ENCODE measurements at regions not wholly inside any gene's neighbourhood (a gene's known extent, or its start where the extent isn't known, plus 50 kb on each side); places are given as distances from the start of the nearest gene placed in this dataset.

DNA sequence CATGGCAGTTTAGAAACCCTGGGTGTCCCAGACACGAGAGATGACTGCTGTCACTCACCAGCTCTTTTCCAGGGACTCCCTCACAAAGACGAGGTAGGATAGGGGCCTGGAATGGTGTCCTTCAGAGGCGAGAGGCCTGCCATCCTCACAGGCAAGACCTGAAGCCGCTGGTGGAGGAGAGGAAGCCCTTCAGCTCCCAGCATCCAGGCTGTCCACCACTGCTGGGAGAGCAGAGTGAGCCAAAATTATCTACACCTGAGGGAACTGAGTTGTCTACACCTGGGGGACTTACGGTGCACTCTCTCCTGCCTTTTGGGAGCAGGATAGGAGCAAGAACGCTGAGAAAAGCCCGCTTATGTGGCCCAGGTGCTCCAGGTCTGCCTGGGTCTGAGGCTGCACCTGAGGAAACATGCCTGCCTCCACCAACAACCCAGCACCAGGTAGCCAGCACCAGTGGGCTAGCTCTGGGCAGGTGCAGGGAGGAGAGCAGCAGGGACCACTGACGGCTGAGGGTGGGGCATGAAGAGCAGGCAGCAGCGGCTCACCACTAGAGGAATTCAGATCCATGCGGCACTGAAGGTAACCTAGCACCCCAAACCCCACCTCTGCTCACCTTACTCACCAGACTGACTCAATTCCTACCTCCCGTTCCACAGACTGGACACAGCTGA is 357.2 kb downstream of the SH2D4B start:
- Mint-ChIP-seq H3K4me3 (no peak overlapping the region), H3K36me3 (no peaks in the 10 kb centered on the region), H3K4me1 (ENCODE audit: unreplicated experiment) (no peaks in the 10 kb centered on the region), H3K27me3 (peaks cover 11% of the 10 kb centered on the region), H3K27ac (no peak overlapping the region), H3K9me3 (no peaks in the 10 kb centered on the region)
- DNase-seq (ENCODE audit: extremely low spot score, unreplicated experiment): no peak
- TF ChIP-seq CTCF (conservative IDR thresholded peaks at IDR 0.05): no peak

DNA sequence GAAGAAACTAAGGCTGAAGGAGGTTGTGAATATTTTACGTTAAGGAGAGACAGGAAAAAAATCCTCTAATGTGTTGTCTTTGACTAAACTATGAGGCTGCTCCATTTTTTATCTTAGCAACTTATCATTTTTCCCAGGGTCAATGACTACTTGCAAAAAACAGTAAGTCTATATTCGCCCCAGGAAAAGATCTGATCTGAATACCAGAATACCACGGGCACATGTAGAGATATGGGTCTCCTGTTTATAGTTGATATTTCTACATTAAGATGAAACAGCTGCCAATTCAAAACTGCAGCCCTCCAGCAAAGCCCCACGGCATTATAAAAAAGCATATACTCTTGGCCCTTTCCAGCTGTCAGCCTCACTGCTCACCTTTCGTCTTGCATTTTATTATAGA is 358.4 kb downstream of the SH2D4B start:
- no peaks in the 10 kb centered on the region for H3K36me3 Mint-ChIP-seq
- H3K4me3 Mint-ChIP-seq: no peak overlapping the region
- no peak overlapping the region for H3K27ac Mint-ChIP-seq
- H3K27me3 Mint-ChIP-seq: peaks cover 8% of the 10 kb centered on the region
- no peaks in the 10 kb centered on the region for H3K9me3 Mint-ChIP-seq
- TF ChIP-seq CTCF (conservative IDR thresholded peaks at IDR 0.05): no peak
- no peaks in the 10 kb centered on the region for H3K4me1 Mint-ChIP-seq (ENCODE audit: unreplicated experiment)
- DNase-seq (ENCODE audit: extremely low spot score, unreplicated experiment): no peak

GRCh38 chr10:80896959-80897358 is 359.3 kb downstream of the SH2D4B start:
- Mint-ChIP-seq H3K4me3 (no peak overlapping the region), H3K9me3 (no peaks in the 10 kb centered on the region)

DNA sequence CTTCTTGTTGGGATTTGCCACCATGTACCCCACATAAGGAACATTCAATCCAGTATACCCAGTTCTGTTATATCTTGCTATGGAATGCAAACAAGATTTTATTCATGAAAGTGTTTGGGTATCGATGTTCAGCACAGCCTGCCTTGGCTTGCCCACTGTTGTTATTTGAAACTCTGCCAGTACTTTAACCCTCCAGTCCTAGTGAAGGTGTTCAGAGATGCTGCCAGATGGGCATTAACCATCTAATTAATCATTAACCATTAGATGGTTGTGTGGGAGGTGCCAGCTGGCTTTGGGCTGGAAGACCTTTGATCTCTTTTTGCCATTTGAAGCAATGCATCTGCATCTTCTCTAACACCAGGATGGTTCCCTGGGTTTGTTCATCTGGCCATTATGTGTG is 363.0 kb downstream of the SH2D4B start:
- H3K4me3 Mint-ChIP-seq: no peak overlapping the region
- H3K36me3 Mint-ChIP-seq: no peaks in the 10 kb centered on the region
- H3K4me1 Mint-ChIP-seq (ENCODE audit: unreplicated experiment): no peaks in the 10 kb centered on the region
- no peak overlapping the region for H3K27ac Mint-ChIP-seq
- no peak for DNase-seq (ENCODE audit: extremely low spot score, unreplicated experiment)
- no peak for TF ChIP-seq CTCF (conservative IDR thresholded peaks at IDR 0.05)
- H3K27me3 Mint-ChIP-seq: peaks cover 6% of the 10 kb centered on the region
- H3K9me3 Mint-ChIP-seq: no peaks in the 10 kb centered on the region

More at GRCh38 chr10:80896959-80897358, 359.3 kb downstream of the SH2D4B start:
- H3K27me3 Mint-ChIP-seq: peaks cover 7% of the 10 kb centered on the region
- no peaks in the 10 kb centered on the region for H3K36me3 Mint-ChIP-seq
- DNase-seq (ENCODE audit: extremely low spot score, unreplicated experiment): no peak
- no peaks in the 10 kb centered on the region for H3K4me1 Mint-ChIP-seq (ENCODE audit: unreplicated experiment)
- no peak for TF ChIP-seq CTCF (conservative IDR thresholded peaks at IDR 0.05)
- H3K27ac Mint-ChIP-seq: no peak overlapping the region

DNA sequence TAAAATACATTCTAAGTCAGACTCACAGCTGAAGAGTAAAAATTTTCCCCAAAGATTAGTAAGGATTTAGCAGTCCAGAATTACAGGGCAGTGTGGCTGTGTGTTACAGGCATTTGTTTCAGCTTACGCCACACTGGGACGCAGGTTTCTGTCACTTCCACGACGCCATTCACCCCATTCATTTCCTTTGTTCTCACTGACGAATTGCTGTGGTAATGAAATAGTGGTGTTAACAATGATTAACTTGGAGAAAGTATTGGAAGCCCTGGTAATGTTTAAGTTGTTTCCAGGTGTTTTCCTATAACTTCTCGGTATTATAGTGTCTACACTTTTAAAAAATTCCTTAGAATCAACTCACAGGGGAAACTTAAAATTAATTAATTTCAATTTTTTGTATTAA is 370.9 kb downstream of the SH2D4B start:
- no peak overlapping the region for H3K27ac Mint-ChIP-seq
- no peaks in the 10 kb centered on the region for H3K36me3 Mint-ChIP-seq
- TF ChIP-seq CTCF (conservative IDR thresholded peaks at IDR 0.05): no peak
- H3K4me3 Mint-ChIP-seq: no peak overlapping the region
- DNase-seq (ENCODE audit: extremely low spot score, unreplicated experiment): no peak
- peaks cover 14% of the 10 kb centered on the region for H3K4me1 Mint-ChIP-seq (ENCODE audit: unreplicated experiment)
- H3K27me3 Mint-ChIP-seq: no peaks in the 10 kb centered on the region
- no peaks in the 10 kb centered on the region for H3K9me3 Mint-ChIP-seq

DNA sequence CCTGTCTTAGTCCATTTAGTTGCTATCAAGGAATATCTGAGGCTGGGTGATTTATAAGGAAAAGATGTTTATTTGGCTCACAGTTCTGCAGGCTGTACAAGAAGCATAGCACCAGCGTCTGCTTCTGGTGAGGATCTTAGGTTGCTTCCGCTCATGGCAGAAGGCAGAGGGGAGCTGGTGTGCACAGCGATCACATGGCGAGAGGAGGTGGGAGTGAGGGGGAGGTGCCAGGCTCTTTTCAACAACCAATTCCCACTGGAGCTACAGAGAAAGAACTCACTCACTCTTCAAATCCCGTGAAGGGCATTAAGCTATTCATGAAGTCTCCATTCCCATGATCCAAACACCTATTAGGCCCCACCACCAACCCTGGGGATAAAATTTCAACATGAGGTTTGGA is 371.6 kb downstream of the SH2D4B start:
- no peak for TF ChIP-seq CTCF (conservative IDR thresholded peaks at IDR 0.05)
- H3K27me3 Mint-ChIP-seq: no peaks in the 10 kb centered on the region
- H3K27ac Mint-ChIP-seq: no peak overlapping the region
- H3K9me3 Mint-ChIP-seq: no peaks in the 10 kb centered on the region
- DNase-seq (ENCODE audit: extremely low spot score, unreplicated experiment): no peak
- H3K36me3 Mint-ChIP-seq: no peaks in the 10 kb centered on the region
- peak overlapping the region; percentile 23 for H3K4me3 Mint-ChIP-seq
- H3K4me1 Mint-ChIP-seq (ENCODE audit: unreplicated experiment): peaks cover 14% of the 10 kb centered on the region

Data from type B pancreatic cell (in vitro differentiated cells).